DOHH2 (cell line): ENCODE measurements at regions not wholly inside any gene's neighbourhood (a gene's known extent, or its start where the extent isn't known, plus 50 kb on each side); places are given as distances from the start of the nearest gene placed in this dataset.

Source experiments
- H3F3A ChIP-seq: fragments of 200-600 bp; sonication (generic), shearing (Covaris generic); 2 replicates; pipeline ENCODE4 v1.6.0; 2016; ENCODE audit warnings: antibody characterized with exemption, mild to moderate bottlenecking; ENCODE audit not compliant: control insufficient read depth, insufficient read depth
- H3K27ac ChIP-seq: fragments of 200-600 bp; sonication (generic); 2 replicates; pipeline ENCODE4 v1.5.1; 2014; ENCODE audit warnings: low read depth, mild to moderate bottlenecking, low read length, moderate library complexity
- H3K27me3 ChIP-seq: fragments of 200-600 bp; sonication (generic); 2 replicates; pipeline ENCODE4 v1.6.1; 2014; ENCODE audit warnings: mild to moderate bottlenecking, low read length, mixed read lengths; ENCODE audit not compliant: control insufficient read depth
- H3K36me3 ChIP-seq: fragments of 200-600 bp; sonication (generic); 2 replicates; pipeline ENCODE4 v1.6.1; 2014; ENCODE audit warnings: mild to moderate bottlenecking, low read length, moderate library complexity, mixed read lengths; ENCODE audit not compliant: control insufficient read depth
- H3K4me1 ChIP-seq: fragments of 200-600 bp; sonication (generic); 2 replicates; pipeline ENCODE4 v1.6.1; 2014; ENCODE audit warnings: mild to moderate bottlenecking, low read length, mixed read lengths; ENCODE audit not compliant: control insufficient read depth
- H3K4me2 ChIP-seq: fragments of 200-600 bp; sonication (generic); 2 replicates; pipeline ENCODE4 v1.6.0; 2014; ENCODE audit warnings: mild to moderate bottlenecking, low read length, moderate library complexity
- H3K4me3 ChIP-seq: fragments of 200-600 bp; sonication (generic); 2 replicates; pipeline ENCODE4 v1.5.1; 2014; ENCODE audit warnings: mild to moderate bottlenecking, low read length, mixed read lengths
- H3K79me2 ChIP-seq: fragments of 200-600 bp; sonication (generic); 2 replicates; pipeline ENCODE4 v1.6.1; 2014; ENCODE audit warnings: mild to moderate bottlenecking, low read length, mixed read lengths; ENCODE audit not compliant: control insufficient read depth
- H3K9me2 ChIP-seq: fragments of 200-600 bp; sonication (generic); replicated peaks from 2 replicates; pipeline ENCODE4 v1.6.1; 2014; ENCODE audit warnings: mild to moderate bottlenecking, low read length, mixed read lengths; ENCODE audit not compliant: control insufficient read depth
- H3K9me3 ChIP-seq: fragments of 200-600 bp; sonication (generic); 2 replicates; pipeline ENCODE4 v1.6.1; 2014; ENCODE audit warnings: antibody characterized with exemption, low read length, mixed read lengths; ENCODE audit not compliant: control insufficient read depth, insufficient read depth
- H4K20me1 ChIP-seq: fragments of 200-600 bp; sonication (generic); 2 replicates; pipeline ENCODE4 v1.6.0; 2014; ENCODE audit warnings: low read depth, mild to moderate bottlenecking, antibody characterized with exemption, low read length, moderate library complexity; ENCODE audit not compliant: control insufficient read depth, insufficient read depth
- CTCF ChIP-seq: fragments of 200-600 bp; sonication (generic); IDR thresholded peaks from one replicate; pipeline ENCODE4 v1.5.1; 2014; ENCODE audit warnings: antibody characterized with exemption, mild to moderate bottlenecking, low read depth, low read length; ENCODE audit not compliant: poor library complexity, severe bottlenecking
- EZH2phosphoT487 ChIP-seq: fragments of 200-600 bp; sonication (generic); IDR thresholded peaks from 2 replicates; pipeline ENCODE4 v1.6.1; 2017; ENCODE audit warnings: borderline replicate concordance, mild to moderate bottlenecking, antibody characterized with exemption, low read length, moderate library complexity, mixed read lengths

- no peak for TF ChIP-seq EZH2phosphoT487
- TF ChIP-seq CTCF = no peak
- no peak overlapping the region for H3K4me3 ChIP-seq
- no peaks in the 10 kb centered on the region for H3F3A ChIP-seq
- H3K27me3 ChIP-seq = no peaks in the 10 kb centered on the region
- H3K79me2 ChIP-seq = no peaks in the 10 kb centered on the region
- H3K9me3 ChIP-seq = no peaks in the 10 kb centered on the region
- no peaks in the 10 kb centered on the region for H4K20me1 ChIP-seq
- no peaks in the 10 kb centered on the region for H3K9me2 ChIP-seq
- no peak overlapping the region for H3K27ac ChIP-seq
- H3K4me2 ChIP-seq = no peak overlapping the region
- no peaks in the 10 kb centered on the region for H3K4me1 ChIP-seq
- H3K36me3 ChIP-seq = no peaks in the 10 kb centered on the region
Measured at GRCh38 chr2:185472574-185472973, 266.0 kb upstream of the FSIP2 start.

- Histone ChIP-seq H3K27ac (no peak overlapping the region), H3K9me2 (no peaks in the 10 kb centered on the region), H3K4me2 (no peak overlapping the region), H3K4me1 (no peaks in the 10 kb centered on the region), H3K4me3 (no peak overlapping the region), H3K27me3 (no peaks in the 10 kb centered on the region), H3K36me3 (no peaks in the 10 kb centered on the region), H3K9me3 (no peaks in the 10 kb centered on the region), H4K20me1 (no peaks in the 10 kb centered on the region), H3F3A (no peaks in the 10 kb centered on the region), H3K79me2 (no peaks in the 10 kb centered on the region)
- no peak for TF ChIP-seq EZH2phosphoT487
- no peak for TF ChIP-seq CTCF
Measured at GRCh38 chr2:185473838-185474237, 264.8 kb upstream of the FSIP2 start.

GRCh38 chr2:185475914-185476313 is 262.7 kb upstream of the FSIP2 start:
- Histone ChIP-seq H3K4me3 (no peak overlapping the region), H3F3A (no peaks in the 10 kb centered on the region), H3K36me3 (no peaks in the 10 kb centered on the region), H4K20me1 (no peaks in the 10 kb centered on the region), H3K27me3 (no peaks in the 10 kb centered on the region), H3K4me2 (no peak overlapping the region), H3K9me2 (no peaks in the 10 kb centered on the region), H3K4me1 (no peaks in the 10 kb centered on the region), H3K9me3 (no peaks in the 10 kb centered on the region), H3K79me2 (no peaks in the 10 kb centered on the region), H3K27ac (no peak overlapping the region)
- TF ChIP-seq CTCF (no peak), EZH2phosphoT487 (no peak)

- Histone ChIP-seq H3K9me3 (no peaks in the 10 kb centered on the region), H3K36me3 (no peaks in the 10 kb centered on the region), H4K20me1 (no peaks in the 10 kb centered on the region), H3K27ac (no peak overlapping the region), H3K4me2 (no peak overlapping the region), H3F3A (no peaks in the 10 kb centered on the region), H3K4me1 (no peaks in the 10 kb centered on the region), H3K4me3 (no peak overlapping the region), H3K27me3 (no peaks in the 10 kb centered on the region), H3K79me2 (no peaks in the 10 kb centered on the region), H3K9me2 (no peaks in the 10 kb centered on the region)
- no peak for TF ChIP-seq EZH2phosphoT487
- TF ChIP-seq CTCF = no peak
Measured at GRCh38 chr2:185477452-185477851, 261.2 kb upstream of the FSIP2 start.
